RWPE1 (cell line): ENCODE measurements at regions not wholly inside any gene's neighbourhood (a gene's known extent, or its start where the extent isn't known, plus 50 kb on each side); places are given as distances from the start of the nearest gene placed in this dataset.

Source experiments
- CTCF ChIA-PET: fragments of 350-600 bp; sonication (Branson Sonifier 250); formaldehyde crosslinking; extraction: SDS; loops from one replicate; lab custom pipeline; 2021; lab: Yijun Ruan, JAX
- POLR2A ChIA-PET: fragments of 400-600 bp; formaldehyde crosslinking; extraction: SDS; loops from one replicate; lab custom pipeline; 2020; ENCODE audit warnings: antibody characterized with exemption; ENCODE audit not compliant: low non-redundant PET; lab: Yijun Ruan, JAX
- DNase-seq: peaks from one replicate; pipeline ENCODE4 v3.0.0; 2012; ENCODE audit warnings: low spot score
- H3K27ac ChIP-seq: fragments of 450-650 bp; 2 replicates; pipeline ENCODE4 v1.5.1; 2017
- TF ChIP-seq, protein P1 (sequence below): fragments of 450-650 bp; conservative IDR thresholded peaks from 2 replicates; pipeline ENCODE4 v1.5.1; 2017; ENCODE audit warnings: low read depth, mild to moderate bottlenecking

GRCh38 chr20:50289581-50289980 is 99.0 kb downstream of the CEBPB start:
- H3K27ac ChIP-seq, result peak overlapping the region; percentile 14; the same call in 1 of the 2 replicates
- TF ChIP-seq, protein P1, sequence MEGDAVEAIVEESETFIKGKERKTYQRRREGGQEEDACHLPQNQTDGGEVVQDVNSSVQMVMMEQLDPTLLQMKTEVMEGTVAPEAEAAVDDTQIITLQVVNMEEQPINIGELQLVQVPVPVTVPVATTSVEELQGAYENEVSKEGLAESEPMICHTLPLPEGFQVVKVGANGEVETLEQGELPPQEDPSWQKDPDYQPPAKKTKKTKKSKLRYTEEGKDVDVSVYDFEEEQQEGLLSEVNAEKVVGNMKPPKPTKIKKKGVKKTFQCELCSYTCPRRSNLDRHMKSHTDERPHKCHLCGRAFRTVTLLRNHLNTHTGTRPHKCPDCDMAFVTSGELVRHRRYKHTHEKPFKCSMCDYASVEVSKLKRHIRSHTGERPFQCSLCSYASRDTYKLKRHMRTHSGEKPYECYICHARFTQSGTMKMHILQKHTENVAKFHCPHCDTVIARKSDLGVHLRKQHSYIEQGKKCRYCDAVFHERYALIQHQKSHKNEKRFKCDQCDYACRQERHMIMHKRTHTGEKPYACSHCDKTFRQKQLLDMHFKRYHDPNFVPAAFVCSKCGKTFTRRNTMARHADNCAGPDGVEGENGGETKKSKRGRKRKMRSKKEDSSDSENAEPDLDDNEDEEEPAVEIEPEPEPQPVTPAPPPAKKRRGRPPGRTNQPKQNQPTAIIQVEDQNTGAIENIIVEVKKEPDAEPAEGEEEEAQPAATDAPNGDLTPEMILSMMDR, result no peak
- ChIA-PET POLR2A (no interaction called here), CTCF (no interaction called here)
- no peak for DNase-seq

DNA sequence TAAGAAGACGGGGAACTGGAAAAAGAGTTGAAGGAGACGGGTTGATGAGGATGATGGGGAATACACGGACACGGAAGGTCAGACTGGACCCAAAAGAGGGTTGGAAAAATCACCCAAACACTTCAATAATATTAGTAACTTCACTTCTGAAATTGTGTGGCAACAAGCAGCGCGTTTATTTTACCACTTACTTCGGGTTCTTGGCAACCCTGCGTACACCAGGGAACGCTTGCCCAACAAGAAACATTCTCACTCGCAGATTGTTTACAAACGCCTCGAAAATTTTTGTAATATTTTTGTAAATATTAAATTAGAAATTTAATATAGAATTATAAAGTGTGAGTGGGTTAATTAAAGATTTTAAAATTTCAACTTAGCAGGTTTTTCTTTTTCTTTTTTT is 99.5 kb downstream of the CEBPB start:
- DNase-seq, result no peak
- ChIA-PET CTCF (interaction anchor here (0.7 kb wide), 1 partner anchor 38 kb away, joined by 3 read pairs; no protein-coding TSS in a partner anchor), POLR2A (no interaction called here)
- H3K27ac ChIP-seq, result peak overlapping the region; percentile 80; the same call in 1 of the 2 replicates
- TF ChIP-seq, protein P1, result no peak

DNA sequence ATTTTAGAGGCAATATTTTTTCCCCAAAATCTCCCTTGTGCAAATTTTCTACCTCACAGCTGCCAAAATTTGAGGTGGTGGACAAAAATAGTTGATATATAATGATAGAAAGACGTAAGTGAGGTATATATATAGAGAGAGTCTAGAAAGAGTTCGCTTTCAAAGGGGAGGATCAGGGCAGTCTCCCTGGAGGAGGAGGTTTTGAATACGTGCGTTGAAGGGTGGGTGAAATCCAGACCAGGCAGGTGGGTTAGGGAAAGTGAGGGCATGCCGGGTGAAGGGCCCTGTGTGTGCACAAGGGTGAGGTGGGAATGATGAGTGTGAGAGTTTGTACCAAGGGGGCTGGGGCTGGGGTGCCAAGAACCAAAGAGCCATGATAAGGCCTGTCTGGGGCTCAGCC is 100.2 kb downstream of the CEBPB start:
- ChIA-PET CTCF (interaction anchor here (0.5 kb wide), 1 partner anchor 41 kb away, joined by 5 read pairs; no protein-coding TSS in a partner anchor), POLR2A (no interaction called here)
- H3K27ac ChIP-seq, result peak overlapping the region; percentile 80
- DNase-seq, result no peak
- TF ChIP-seq, protein P1, result no peak

GRCh38 chr20:50291254-50292078 is 100.8 kb downstream of the CEBPB start:
- POLR2A ChIA-PET, result no interaction called here
- CTCF ChIA-PET, result no interaction called here
- no peak for DNase-seq
- TF ChIP-seq, protein P1, result no peak
- H3K27ac ChIP-seq, result peak overlapping the region; percentile 80

- POLR2A ChIA-PET, result interaction anchor here (0.5 to 0.6 kb wide), 2 partner anchors 29 to 38 kb away, joined by 4 read pairs; no protein-coding TSS in a partner anchor
- TF ChIP-seq, protein P1, result no peak
- CTCF ChIA-PET, result interaction anchor here (0.5 to 1.1 kb wide), 4 partner anchors 10 to 470 kb away, joined by 3 to 6 read pairs (median 3); no protein-coding TSS in a partner anchor
- no peak for DNase-seq
- peak overlapping the region; percentile 80 for H3K27ac ChIP-seq
Measured at GRCh38 chr20:50292079-50292590, 101.5 kb downstream of the CEBPB start.

- ChIA-PET POLR2A (interaction anchor here (0.5 to 0.6 kb wide), 2 partner anchors 28 to 37 kb away, joined by 4 read pairs; no protein-coding TSS in a partner anchor), CTCF (interaction anchor here (0.5 to 1.1 kb wide), 4 partner anchors 10 to 469 kb away, joined by 3 to 6 read pairs (median 3); no protein-coding TSS in a partner anchor)
- TF ChIP-seq, protein P1, result no peak
- peak overlapping the region; percentile 80 for H3K27ac ChIP-seq
- DNase-seq, result peak; percentile 85
Measured at GRCh38 chr20:50292591-50293283, 102.1 kb downstream of the CEBPB start.
